ENCODE measurements at regions not wholly inside any gene's neighbourhood (a gene's known extent, or its start where the extent isn't known, plus 50 kb on each side); places are given as distances from the start of the nearest gene placed in this dataset.

DNA sequence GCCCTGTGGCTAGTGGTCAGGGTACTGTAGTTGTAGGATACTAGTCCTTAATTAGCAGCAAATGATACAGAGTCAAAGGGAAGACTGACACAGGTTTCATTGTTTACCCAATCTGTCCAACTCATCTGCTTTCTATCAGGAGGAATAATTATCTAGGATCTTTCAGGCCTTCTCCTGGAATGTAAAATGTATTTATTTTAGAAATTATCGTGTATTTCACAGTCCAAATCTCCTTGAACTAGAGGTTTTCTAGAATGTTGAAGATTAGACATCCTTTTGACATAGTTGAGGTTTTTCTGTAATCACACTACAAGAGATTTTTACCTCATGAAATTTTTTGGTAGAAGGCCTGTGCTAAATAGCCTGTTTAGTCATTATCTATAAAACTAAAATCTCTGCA is 1694.8 kb upstream of the PCDH20 start:
- DNase-seq (ENCODE audit: low spot score): no peak

- DNase-seq (ENCODE audit: low spot score): no peak
Observed at GRCh38 chr13:63107179-63107943, 1691.7 kb upstream of the PCDH20 start.

- no peak for DNase-seq (ENCODE audit: low spot score)
Observed at GRCh38 chr13:63094717-63095116, 1679.1 kb upstream of the PCDH20 start.

DNA sequence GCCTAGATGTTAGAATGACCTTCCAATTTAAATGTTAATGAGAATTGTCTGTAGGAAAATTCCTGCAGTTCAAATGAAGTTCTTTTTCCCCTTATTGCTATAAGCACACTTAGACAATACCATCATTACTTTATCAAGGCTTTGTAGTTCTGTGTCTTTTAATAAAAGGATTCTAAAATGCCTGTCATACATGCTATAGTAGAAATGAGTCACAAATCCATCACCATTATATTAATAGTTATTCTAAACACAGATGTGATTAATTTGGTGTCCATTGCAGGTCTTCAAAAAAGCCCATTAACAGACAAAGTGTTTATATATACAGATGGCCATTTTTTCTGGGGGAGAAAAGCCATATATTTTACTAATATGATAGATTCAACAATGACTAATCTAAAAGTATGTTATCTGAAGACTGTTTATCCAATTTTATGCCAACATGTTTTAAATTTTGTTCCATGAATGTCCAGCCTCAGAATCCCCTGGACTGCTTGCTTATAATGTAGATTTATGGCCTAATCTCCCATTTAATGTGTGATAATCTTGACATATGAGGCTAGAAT is 1678.3 kb upstream of the PCDH20 start:
- no peak for DNase-seq (ENCODE audit: low spot score)

DNA sequence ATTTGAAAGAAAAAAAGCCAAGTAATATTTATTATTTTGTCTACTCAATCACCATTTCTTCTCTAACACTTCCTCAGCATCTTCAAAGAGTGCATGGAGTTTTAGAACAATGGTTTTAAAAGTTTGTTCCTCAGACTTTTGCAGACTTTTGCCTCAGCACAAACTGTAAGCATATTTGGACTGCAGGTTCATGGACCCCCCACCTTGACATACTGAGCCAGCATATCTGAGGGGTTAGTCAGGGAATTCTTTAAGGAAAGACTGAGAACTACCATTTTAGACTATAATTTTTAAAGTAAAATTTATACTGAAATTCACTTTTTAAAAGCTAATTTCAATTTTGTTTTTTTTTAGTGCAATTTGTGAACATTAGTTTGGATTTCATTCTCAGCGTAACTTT is 1676.8 kb upstream of the PCDH20 start:
- DNase-seq (ENCODE audit: low spot score): no peak

- no peak for DNase-seq (ENCODE audit: low spot score)
Observed at GRCh38 chr13:63090524-63090923, 1674.9 kb upstream of the PCDH20 start.

GRCh38 chr13:63088226-63088625 is 1672.6 kb upstream of the PCDH20 start:
- DNase-seq (ENCODE audit: low spot score): no peak

DNA sequence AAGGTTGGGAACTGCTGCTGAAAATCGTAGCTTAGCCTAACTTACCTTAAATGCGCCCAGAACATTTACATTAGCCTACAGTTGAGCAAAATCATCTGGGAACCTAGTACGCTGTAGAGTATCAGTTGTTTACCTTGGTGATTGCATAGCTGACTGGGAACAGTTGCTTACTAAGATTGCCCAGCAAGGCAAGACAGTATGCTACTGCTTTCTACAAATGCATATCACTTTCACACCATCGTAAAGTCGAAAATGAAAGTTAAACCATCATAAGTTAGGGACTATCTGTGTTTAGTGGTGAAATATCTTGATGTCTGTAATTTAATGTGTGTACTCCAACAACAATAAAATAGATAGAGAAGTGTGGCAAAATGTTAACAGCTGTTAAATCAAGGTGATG is 1670.6 kb upstream of the PCDH20 start:
- no peak for DNase-seq (ENCODE audit: low spot score)

DNA sequence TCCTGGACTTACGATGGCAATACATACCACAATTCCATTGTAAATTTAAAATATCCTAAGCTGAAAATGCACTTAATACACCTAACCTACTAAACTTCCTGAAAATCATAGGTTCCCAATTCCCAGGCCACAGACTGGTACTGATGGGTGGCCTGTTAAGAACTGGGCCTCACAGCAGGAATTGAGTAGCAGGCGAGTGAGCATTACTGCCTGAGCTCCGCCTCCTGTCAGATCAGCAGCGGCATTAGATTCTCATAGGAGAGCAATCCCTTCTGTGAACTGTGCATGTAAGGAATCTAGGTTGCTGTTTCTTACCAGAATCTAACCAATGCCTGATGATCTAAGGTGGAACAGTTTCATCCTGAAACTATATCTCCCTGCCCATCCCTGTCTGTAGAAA is 1670.2 kb upstream of the PCDH20 start:
- no peak for DNase-seq (ENCODE audit: low spot score)

- DNase-seq (ENCODE audit: low spot score): no peak
Observed at GRCh38 chr13:63081400-63082014, 1665.9 kb upstream of the PCDH20 start.

DNA sequence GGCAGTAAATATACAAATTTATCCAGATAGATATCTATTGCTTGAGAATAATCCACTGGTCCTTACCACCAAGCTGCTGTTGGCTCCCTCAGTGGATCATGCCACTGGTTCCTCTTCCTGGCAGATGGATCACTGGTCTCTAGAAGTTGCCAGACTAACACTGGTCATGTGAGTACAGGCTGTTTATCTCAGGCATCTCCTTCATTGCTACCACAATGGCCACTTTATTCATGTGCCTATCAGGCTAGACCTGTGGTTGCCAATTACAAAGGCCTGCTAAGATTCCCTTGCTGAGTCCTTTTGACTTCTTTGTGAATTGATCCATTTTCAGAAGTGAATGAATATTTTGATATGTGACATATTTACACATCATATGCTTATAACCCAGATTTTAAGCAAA is 1659.5 kb upstream of the PCDH20 start:
- no peak for DNase-seq (ENCODE audit: low spot score)

DNA sequence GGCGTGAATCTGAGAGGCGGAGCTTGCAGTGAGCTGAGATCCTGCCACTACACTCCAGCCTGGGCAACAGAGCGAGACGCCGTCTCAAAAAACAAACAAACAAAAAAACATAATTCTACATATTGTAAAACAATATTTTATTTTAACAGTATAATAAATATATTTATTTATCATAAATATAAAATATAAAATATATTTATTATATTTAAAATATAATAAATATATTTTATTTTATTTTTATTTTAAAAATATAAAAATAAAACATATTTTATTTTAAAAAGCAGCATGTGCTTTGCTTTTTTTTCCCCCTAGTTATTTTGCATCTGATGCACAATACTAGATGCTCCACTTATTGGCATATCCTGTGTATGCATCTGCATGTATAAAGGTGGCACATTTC is 1634.6 kb upstream of the PCDH20 start:
- DNase-seq (ENCODE audit: low spot score): no peak

GRCh38 chr13:63048653-63049052 is 1633.0 kb upstream of the PCDH20 start:
- no peak for DNase-seq (ENCODE audit: low spot score)

DNA sequence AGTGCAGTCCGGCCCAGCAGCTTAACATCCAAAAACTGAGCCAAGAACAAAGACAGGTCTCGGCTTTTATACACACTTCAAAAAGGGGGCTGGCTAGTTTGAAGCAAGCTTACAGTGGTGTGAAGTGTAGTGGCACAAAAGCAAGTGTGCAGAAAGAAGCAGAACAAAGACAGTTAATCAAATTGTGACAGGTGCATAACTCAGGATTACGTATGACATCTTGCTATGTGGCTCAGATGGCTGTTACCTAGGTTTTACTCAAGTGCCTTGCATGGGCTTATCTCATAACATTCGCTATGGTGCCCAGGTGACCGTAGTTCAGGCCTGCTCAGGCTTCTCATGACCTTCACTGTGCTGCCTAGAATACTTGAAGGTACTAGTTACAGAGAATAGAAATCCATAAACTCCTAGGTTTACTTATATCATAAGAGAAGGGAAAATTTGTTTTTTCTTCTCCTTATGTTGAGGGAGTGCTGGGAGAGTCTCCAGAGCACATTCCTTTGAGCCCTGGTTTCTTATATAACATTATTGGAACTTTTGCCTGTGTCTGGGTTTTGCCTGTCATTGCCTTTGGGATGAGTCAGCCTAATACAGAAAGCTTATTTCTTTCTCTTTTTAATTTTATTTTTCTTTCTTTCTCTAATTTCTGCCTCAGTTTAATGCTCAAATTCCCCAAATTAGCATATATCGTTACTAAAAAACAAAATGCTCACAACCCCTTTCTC is 1629.1 kb upstream of the PCDH20 start:
- no peak for DNase-seq (ENCODE audit: low spot score)

DNA sequence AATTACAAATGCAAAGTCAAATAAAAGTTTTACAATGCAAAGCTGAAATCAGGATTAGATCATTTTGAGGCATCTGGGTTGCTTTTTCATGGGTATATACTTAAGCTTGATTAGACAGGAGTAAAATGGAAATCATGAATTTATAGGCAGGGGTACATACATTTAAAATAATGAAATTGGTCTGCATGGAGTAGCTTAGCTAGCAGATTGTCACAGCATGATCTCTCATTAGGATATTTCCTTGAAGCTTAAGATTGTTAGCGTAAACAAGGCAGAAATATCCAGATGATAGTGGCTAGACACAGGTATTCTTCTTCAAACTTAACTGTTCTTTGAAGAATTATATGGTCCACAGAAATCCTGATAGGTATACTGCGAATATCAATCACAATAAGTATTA is 1627.0 kb upstream of the PCDH20 start:
- no peak for DNase-seq (ENCODE audit: low spot score)

DNA sequence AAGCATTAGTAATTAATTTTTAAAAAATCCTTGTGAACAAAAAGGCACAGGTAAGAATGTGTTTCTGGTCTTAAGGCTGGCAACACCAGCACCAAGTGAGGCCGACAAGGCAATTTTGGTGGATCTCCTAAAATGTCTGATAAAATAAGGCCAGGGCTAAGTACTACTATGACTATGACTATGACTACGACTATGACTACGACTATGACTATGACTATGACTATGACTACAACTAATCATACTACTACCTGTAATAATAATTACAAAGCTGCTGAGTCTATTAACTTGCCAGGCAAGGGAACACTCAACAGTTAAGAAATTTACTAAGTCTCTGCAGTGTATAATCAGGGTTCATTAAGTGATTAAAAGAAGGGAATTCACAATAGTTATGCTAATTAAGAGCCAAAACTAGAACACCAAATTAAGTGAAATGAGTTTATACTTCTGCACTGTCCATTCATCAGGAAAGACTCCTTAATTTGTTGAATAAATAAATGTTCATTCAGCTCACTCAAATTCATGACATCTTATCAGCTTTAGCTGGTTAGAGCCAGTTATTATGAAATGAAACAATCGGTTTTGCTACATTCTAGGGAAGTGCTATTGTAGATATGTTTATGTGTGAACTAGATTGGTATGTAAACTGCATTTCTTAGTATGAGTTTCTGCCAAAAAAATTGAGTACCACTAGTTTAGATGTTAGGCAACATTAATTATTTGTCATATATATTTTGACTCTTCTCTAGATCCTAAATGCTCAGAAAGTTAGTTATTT is 1626.2 kb upstream of the PCDH20 start:
- no peak for DNase-seq (ENCODE audit: low spot score)

DNA sequence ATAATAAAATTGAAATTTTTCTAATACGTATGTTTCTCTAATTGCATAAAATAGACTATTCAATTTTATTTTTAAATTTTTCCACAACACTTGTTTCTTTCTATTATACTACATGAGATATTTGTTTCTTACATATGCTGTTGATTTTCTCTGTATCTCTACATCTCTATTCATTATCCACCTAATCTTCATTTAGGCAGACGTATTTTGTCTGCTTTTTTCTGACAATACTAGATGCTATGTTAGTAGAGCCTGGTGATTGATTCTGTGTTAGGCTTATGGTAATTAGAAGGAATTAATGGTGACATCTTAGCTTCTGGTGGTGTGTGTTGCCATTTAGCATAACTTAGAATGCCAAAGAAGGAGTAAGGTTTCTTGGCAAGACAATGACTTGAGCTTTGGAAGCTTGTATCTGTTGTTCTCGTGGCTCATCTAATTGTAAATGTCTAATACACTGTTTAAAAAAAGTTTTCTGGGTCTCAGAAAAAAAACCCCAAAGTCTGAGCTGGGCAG is 1610.7 kb upstream of the PCDH20 start:
- no peak for DNase-seq (ENCODE audit: low spot score)

- no peak for DNase-seq (ENCODE audit: low spot score)
Observed at GRCh38 chr13:63025741-63026140, 1610.1 kb upstream of the PCDH20 start.

DNA sequence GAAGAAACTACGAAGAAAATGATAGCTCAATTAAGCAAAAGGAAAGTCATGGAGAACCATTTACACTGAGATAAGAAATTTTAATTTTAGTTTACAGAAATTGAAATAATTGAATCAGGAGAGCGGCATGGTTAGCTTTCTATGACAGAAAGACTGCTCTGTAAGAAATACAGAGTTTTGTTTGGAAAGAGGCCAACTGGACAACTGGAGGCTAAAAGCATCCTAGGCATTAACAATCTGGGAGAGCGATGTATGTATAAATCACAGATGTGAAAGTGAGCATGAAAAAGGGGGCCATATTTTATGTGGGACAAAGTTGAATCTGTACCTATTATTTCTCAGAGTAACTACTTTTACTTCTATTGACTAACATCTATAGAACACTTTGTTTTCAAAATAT is 1608.8 kb upstream of the PCDH20 start:
- no peak for DNase-seq (ENCODE audit: low spot score)

DNA sequence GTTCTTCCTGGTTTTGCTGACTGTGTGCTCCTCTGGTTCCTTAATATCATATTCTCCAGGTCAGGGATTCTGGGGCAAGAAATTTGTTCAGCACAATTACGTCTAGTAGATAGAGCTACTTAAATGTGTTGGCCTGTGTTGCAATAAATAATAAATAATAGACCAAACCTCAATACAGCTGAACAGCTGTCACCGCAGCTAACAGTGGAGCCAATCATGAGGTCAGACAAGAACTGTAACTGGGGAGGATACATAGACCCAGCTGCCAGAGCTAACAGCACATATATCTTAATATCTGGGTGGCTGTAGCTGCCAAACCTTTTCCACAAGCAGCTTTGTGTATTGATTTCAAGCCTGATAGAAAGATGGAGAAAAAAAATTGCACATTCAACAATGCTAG is 1596.3 kb upstream of the PCDH20 start:
- DNase-seq (ENCODE audit: low spot score): no peak

GRCh38 chr13:63010072-63010658 is 1594.5 kb upstream of the PCDH20 start:
- no peak for DNase-seq (ENCODE audit: low spot score)

GRCh38 chr13:63005625-63006024 is 1590.0 kb upstream of the PCDH20 start:
- no peak for DNase-seq (ENCODE audit: low spot score)
